A549 (cell line): ENCODE measurements at regions not wholly inside any gene's neighbourhood (a gene's known extent, or its start where the extent isn't known, plus 50 kb on each side); places are given as distances from the start of the nearest gene placed in this dataset.

Source experiments
- ATAC-seq, 2 experiments: fragments of 200-7000 bp in 1 of 2; fragments of >200 bp in 1 of 2; cut with Nextera tagmentation in 1 of 2; cut with Tn5 transposase in 1 of 2; 3 replicates each; pipeline versions ENCODE4 v1.8.0 to v1.9.1; 2018 to 2020; ENCODE audit warnings: mild to moderate bottlenecking in 1 of 2, moderate library complexity in 1 of 2
- CTCF ChIA-PET: fragments of 300-600 bp; sonication (Branson Sonifier 250); formaldehyde crosslinking; extraction: SDS; loops from one replicate; lab custom pipeline; 2021; ENCODE audit warnings: antibody characterized with exemption, inconsistent platforms; lab: Yijun Ruan, JAX
- POLR2A ChIA-PET: fragments of 350-600 bp; formaldehyde crosslinking; extraction: SDS; loops from one replicate; lab custom pipeline; 2021; ENCODE audit warnings: antibody characterized with exemption, inconsistent platforms; lab: Yijun Ruan, JAX
- DNase-seq, 2 experiments: peaks; one replicate each; pipeline versions ENCODE4 v3.0.0 to v3.0.0-alpha.2; 2011 to 2016; ENCODE audit warnings: low read depth in 1 of 2, low spot score in 1 of 2
- FAIRE-seq: peaks from 2 replicates; lab custom pipeline; 2011; peaks lifted over from hg19 to GRCh38; lab: Jason Lieb, UNC
- H3K27ac ChIP-seq, 2 experiments: fragments of >200 bp; sonication (Bioruptor Twin); formaldehyde crosslinking; 3 replicates each; pipeline ENCODE4 v1.5.1; 2016 to 2017
- H3K4me1 ChIP-seq: fragments of >200 bp; sonication (Bioruptor Twin); formaldehyde crosslinking; 3 replicates; pipeline ENCODE4 v1.6.1; 2016
- H3K4me2 ChIP-seq: fragments of >200 bp; sonication (Bioruptor Twin); formaldehyde crosslinking; 3 replicates; pipeline ENCODE4 v1.6.1; 2016
- H3K4me3 ChIP-seq: fragments of >200 bp; sonication (Bioruptor Twin); formaldehyde crosslinking; 3 replicates; pipeline ENCODE4 v1.5.1; 2016
- H3K9me3 ChIP-seq: fragments of >200 bp; sonication (Bioruptor Twin); formaldehyde crosslinking; 3 replicates; pipeline ENCODE4 v1.6.1; 2016
- BHLHE40 ChIP-seq: IDR thresholded peaks from 2 replicates; pipeline ENCODE4 v1.6.1; 2012; ENCODE audit warnings: low read depth, low read length, inconsistent platforms
- CBX8 ChIP-seq: fragments of 200-600 bp; sonication (generic); IDR thresholded peaks from 2 replicates; pipeline ENCODE4 v1.6.1; 2016
- EHF ChIP-seq: fragments of 250-450 bp; sonication (Bioruptor Pico); IDR thresholded peaks from 2 replicates; pipeline ENCODE4 v1.5.0; 2020; ENCODE audit warnings: mild to moderate bottlenecking
- FOXS1 ChIP-seq: fragments of 250-450 bp; sonication (Bioruptor Pico); IDR thresholded peaks from 2 replicates; pipeline ENCODE4 v1.5.0; 2020; ENCODE audit warnings: mild to moderate bottlenecking, moderate library complexity
- HEYL ChIP-seq: fragments of 250-450 bp; sonication (Bioruptor Pico); IDR thresholded peaks from 2 replicates; pipeline ENCODE4 v1.8.0; 2021; ENCODE audit warnings: mild to moderate bottlenecking, moderate library complexity
- HMGXB4 ChIP-seq: fragments of 250-450 bp; sonication (Bioruptor Pico); IDR thresholded peaks from 2 replicates; pipeline ENCODE4 v1.5.0; 2021; ENCODE audit warnings: mild to moderate bottlenecking, moderate library complexity, borderline replicate concordance
- HOXB5 ChIP-seq: fragments of 250-450 bp; sonication (Bioruptor Pico); IDR thresholded peaks from 2 replicates; pipeline ENCODE4 v1.5.0; 2020; ENCODE audit warnings: mild to moderate bottlenecking, moderate library complexity
- JUN ChIP-seq, 2 experiments: fragments of >200 bp; sonication (Bioruptor Twin); formaldehyde crosslinking; IDR thresholded peaks; 2 replicates in 1 of 2; 3 replicates in 1 of 2; pipeline ENCODE4 v1.6.1; 2016 to 2017
- KDM5A ChIP-seq: fragments of 200-600 bp; sonication (generic); IDR thresholded peaks from 2 replicates; pipeline ENCODE4 v1.6.1; 2016; ENCODE audit warnings: antibody characterized with exemption, mild to moderate bottlenecking
- MAFK ChIP-seq: fragments of 450-650 bp; IDR thresholded peaks from 2 replicates; pipeline ENCODE4 v1.6.1; 2014; ENCODE audit not compliant: partially characterized antibody
- MYC ChIP-seq: IDR thresholded peaks from 2 replicates; pipeline ENCODE4 v1.6.1; 2012; ENCODE audit warnings: mild to moderate bottlenecking, inconsistent platforms, low read length, improper control_type of control experiment, borderline replicate concordance
- NFE2L2 ChIP-seq: fragments of 150-350 bp; conservative IDR thresholded peaks from 2 replicates; pipeline ENCODE4 v1.6.1; 2014; ENCODE audit warnings: low read length
- NPAS2 ChIP-seq: fragments of 250-450 bp; sonication (Bioruptor Pico); IDR thresholded peaks from 2 replicates; pipeline ENCODE4 v1.8.0; 2022; ENCODE audit warnings: mild to moderate bottlenecking, moderate library complexity, borderline replicate concordance
- PHF8 ChIP-seq: fragments of 200-600 bp; sonication (generic); IDR thresholded peaks from 2 replicates; pipeline ENCODE4 v1.6.1; 2016; ENCODE audit warnings: low read depth, mild to moderate bottlenecking, antibody characterized with exemption, moderate library complexity, borderline replicate concordance
- POLR2A ChIP-seq: IDR thresholded peaks from 2 replicates; pipeline ENCODE4 v1.6.1; 2012; ENCODE audit warnings: mild to moderate bottlenecking, low read length
- RAD21 ChIP-seq, 2 experiments: fragments of >200 bp in 1 of 2; sonication (Bioruptor Twin) in 1 of 2; formaldehyde crosslinking in 1 of 2; IDR thresholded peaks in 1 of 2; conservative IDR thresholded peaks in 1 of 2; 2 replicates in 1 of 2; 3 replicates in 1 of 2; pipeline ENCODE4 v1.6.1; 2012 to 2018; ENCODE audit warnings: inconsistent platforms in 1 of 2
- RARB ChIP-seq: fragments of 250-450 bp; sonication (Bioruptor Pico); IDR thresholded peaks from 2 replicates; pipeline ENCODE4 v1.8.0; 2021; ENCODE audit warnings: mild to moderate bottlenecking, moderate library complexity
- RCOR1 ChIP-seq: fragments of 150-350 bp; IDR thresholded peaks from 2 replicates; pipeline ENCODE4 v1.6.1; 2014; ENCODE audit warnings: antibody characterized with exemption, low read length, low read depth
- SREBF2 ChIP-seq: fragments of 450-650 bp; IDR thresholded peaks from 2 replicates; pipeline ENCODE4 v1.6.1; 2014; ENCODE audit warnings: mild to moderate bottlenecking, moderate library complexity
- TP53 ChIP-seq: fragments of 250-450 bp; sonication (Bioruptor Pico); IDR thresholded peaks from 2 replicates; pipeline ENCODE4 v1.5.0; 2021; ENCODE audit warnings: mild to moderate bottlenecking, moderate library complexity
- WGBS: methylation state at CpG from one replicate; pipeline ENCODE4 v1.1.6; 2017; ENCODE audit errors: missing lambda C conversion rate; 5-methylcytosine and 5-hydroxymethylcytosine counted together
- TF ChIP-seq, protein P1 (sequence below): fragments of 150-350 bp; IDR thresholded peaks from 2 replicates; pipeline ENCODE4 v1.6.1; 2014; ENCODE audit warnings: low read depth, mild to moderate bottlenecking, low read length
- TF ChIP-seq, protein P2 (sequence below): fragments of 200-600 bp; sonication (generic); IDR thresholded peaks from 2 replicates; pipeline ENCODE4 v1.6.1; 2016; ENCODE audit warnings: antibody characterized with exemption, mild to moderate bottlenecking, moderate library complexity

DNA sequence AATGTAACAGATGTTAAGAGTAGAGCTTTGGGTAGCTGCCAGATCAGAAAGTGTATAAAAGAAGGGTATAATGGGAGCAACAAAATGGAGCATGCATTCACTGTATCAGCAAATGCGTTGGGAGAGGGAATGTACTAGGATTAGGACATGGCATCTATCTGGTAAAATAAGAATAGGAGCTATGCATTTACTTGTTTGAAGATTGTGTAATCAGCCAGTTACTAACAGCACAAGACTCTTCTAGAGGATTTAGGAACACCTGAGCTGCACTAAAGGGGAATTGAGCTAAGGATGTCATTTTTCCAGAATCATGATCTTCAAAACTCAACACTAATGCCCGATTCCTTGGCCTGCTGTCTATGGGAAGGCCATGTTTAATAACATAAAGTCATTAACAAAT, 394.2 kb upstream of the TNP1 start:
- Histone ChIP-seq H3K4me3 (no peak overlapping the region), H3K9me3 (no peaks in the 10 kb centered on the region), H3K27ac (no peak overlapping the region), H3K4me1 (no peaks in the 10 kb centered on the region), H3K4me2 (no peak overlapping the region)
- POLR2A ChIA-PET: no interaction called here
- FAIRE-seq (no peak), ATAC-seq (no peak), DNase-seq (no peak)
- CTCF ChIA-PET: no interaction called here
- TF ChIP-seq NFE2L2: no peak
- TF ChIP-seq TP53 (CRISPR knock-in tag): no peak
- no peak for TF ChIP-seq FOXS1 (CRISPR knock-in tag)
- TF ChIP-seq RAD21 (conservative IDR thresholded peaks at IDR 0.05 in 1 of 2, IDR thresholded peaks at IDR 0.05 in 1 of 2): no peak
- no peak for TF ChIP-seq MAFK
- no peak for TF ChIP-seq RCOR1
- no peak for TF ChIP-seq BHLHE40
- TF ChIP-seq KDM5A: no peak
- TF ChIP-seq SREBF2: no peak
- no peak for TF ChIP-seq HEYL (CRISPR knock-in tag)
- TF ChIP-seq, protein P1, sequence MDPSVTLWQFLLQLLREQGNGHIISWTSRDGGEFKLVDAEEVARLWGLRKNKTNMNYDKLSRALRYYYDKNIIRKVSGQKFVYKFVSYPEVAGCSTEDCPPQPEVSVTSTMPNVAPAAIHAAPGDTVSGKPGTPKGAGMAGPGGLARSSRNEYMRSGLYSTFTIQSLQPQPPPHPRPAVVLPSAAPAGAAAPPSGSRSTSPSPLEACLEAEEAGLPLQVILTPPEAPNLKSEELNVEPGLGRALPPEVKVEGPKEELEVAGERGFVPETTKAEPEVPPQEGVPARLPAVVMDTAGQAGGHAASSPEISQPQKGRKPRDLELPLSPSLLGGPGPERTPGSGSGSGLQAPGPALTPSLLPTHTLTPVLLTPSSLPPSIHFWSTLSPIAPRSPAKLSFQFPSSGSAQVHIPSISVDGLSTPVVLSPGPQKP: no peak
- TF ChIP-seq PHF8: no peak
- no peak for TF ChIP-seq NPAS2 (CRISPR knock-in tag)
- TF ChIP-seq EHF (CRISPR knock-in tag): no peak
- TF ChIP-seq CBX8: no peak
- no peak for TF ChIP-seq HOXB5 (CRISPR knock-in tag)
- no peak for TF ChIP-seq RARB (CRISPR knock-in tag)
- no peak for TF ChIP-seq HMGXB4 (CRISPR knock-in tag)
- no peak for TF ChIP-seq MYC
- TF ChIP-seq POLR2A: no peak
- TF ChIP-seq, all 56 proteins: peak for 0
- WGBS: 3% methylated on average over 2 of the region's 2 CpGs

- DNase-seq (no peak), FAIRE-seq (no peak), ATAC-seq (no peak)
- H3K4me3 ChIP-seq: no peak overlapping the region
- ChIA-PET POLR2A (no interaction called here), CTCF (no interaction called here)
- H3K9me3 ChIP-seq: no peaks in the 10 kb centered on the region
- H3K4me1 ChIP-seq: no peaks in the 10 kb centered on the region
- 89% methylated on average over 4 of the region's 4 CpGs for WGBS
- TF ChIP-seq TP53 (CRISPR knock-in tag) (no peak), JUN (IDR thresholded peaks at IDR 0.05) (no peak)
- TF ChIP-seq, protein P2, sequence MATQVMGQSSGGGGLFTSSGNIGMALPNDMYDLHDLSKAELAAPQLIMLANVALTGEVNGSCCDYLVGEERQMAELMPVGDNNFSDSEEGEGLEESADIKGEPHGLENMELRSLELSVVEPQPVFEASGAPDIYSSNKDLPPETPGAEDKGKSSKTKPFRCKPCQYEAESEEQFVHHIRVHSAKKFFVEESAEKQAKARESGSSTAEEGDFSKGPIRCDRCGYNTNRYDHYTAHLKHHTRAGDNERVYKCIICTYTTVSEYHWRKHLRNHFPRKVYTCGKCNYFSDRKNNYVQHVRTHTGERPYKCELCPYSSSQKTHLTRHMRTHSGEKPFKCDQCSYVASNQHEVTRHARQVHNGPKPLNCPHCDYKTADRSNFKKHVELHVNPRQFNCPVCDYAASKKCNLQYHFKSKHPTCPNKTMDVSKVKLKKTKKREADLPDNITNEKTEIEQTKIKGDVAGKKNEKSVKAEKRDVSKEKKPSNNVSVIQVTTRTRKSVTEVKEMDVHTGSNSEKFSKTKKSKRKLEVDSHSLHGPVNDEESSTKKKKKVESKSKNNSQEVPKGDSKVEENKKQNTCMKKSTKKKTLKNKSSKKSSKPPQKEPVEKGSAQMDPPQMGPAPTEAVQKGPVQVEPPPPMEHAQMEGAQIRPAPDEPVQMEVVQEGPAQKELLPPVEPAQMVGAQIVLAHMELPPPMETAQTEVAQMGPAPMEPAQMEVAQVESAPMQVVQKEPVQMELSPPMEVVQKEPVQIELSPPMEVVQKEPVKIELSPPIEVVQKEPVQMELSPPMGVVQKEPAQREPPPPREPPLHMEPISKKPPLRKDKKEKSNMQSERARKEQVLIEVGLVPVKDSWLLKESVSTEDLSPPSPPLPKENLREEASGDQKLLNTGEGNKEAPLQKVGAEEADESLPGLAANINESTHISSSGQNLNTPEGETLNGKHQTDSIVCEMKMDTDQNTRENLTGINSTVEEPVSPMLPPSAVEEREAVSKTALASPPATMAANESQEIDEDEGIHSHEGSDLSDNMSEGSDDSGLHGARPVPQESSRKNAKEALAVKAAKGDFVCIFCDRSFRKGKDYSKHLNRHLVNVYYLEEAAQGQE: no peak
- H3K4me2 ChIP-seq: no peak overlapping the region
- no peak overlapping the region for H3K27ac ChIP-seq
These were observed 392.3 kb upstream of the TNP1 start for GRCh38 chr2:217252181-217252580.
